Stimulated activated CD4-positive, alpha-beta T cell treated with anti-CD3 and anti-CD28 coated beads, Interleukin-15, amount 100 ng/mL, for 1 hour (primary cell): ENCODE measurements at regions not wholly inside any gene's neighbourhood (a gene's known extent, or its start where the extent isn't known, plus 50 kb on each side); places are given as distances from the start of the nearest gene placed in this dataset.
A peak's percentile ranks its signal among the peaks of the same experiment; 100 is the strongest.

Experiments
- DNase-seq, 2 donors: peaks; one replicate each; pipeline ENCODE4 v3.0.0-alpha.2; 2020; ENCODE audit warnings: low read depth in 1 of 2, low spot score in 1 of 2

- DNase-seq = peak in 1 of 2 donors; percentile 26
Measured at GRCh38 chr6:157755746-157756411, 67.2 kb upstream of the SNX9 start.

- peak; percentile 67 to 69 for DNase-seq
Measured at GRCh38 chr6:157756708-157757429, 66.2 kb upstream of the SNX9 start.

- no peak for DNase-seq
Measured at GRCh38 chr6:157757430-157758403, 65.3 kb upstream of the SNX9 start.

GRCh38 chr6:157758516-157759023, 64.5 kb upstream of the SNX9 start:
- no peak for DNase-seq

- DNase-seq = no peak
Measured at GRCh38 chr6:157759028-157759427, 64.0 kb upstream of the SNX9 start.

GRCh38 chr6:157760137-157760536, 62.9 kb upstream of the SNX9 start:
- DNase-seq = no peak

- DNase-seq = no peak
Measured at GRCh38 chr6:157760589-157761330, 62.3 kb upstream of the SNX9 start.

- DNase-seq = no peak
Measured at GRCh38 chr6:157761331-157761921, 61.6 kb upstream of the SNX9 start.

GRCh38 chr6:157761926-157762325, 61.1 kb upstream of the SNX9 start:
- DNase-seq = no peak

- no peak for DNase-seq
Measured at GRCh38 chr6:157762636-157763035, 60.4 kb upstream of the SNX9 start.

GRCh38 chr6:157763129-157763903, 59.7 kb upstream of the SNX9 start:
- no peak for DNase-seq

GRCh38 chr6:157763904-157764177, 59.2 kb upstream of the SNX9 start:
- no peak for DNase-seq

GRCh38 chr6:157764178-157765068, 58.6 kb upstream of the SNX9 start:
- peak; percentile 66 to 69 for DNase-seq

GRCh38 chr6:157766901-157767774, 55.9 kb upstream of the SNX9 start:
- DNase-seq = no peak

GRCh38 chr6:157767775-157768156, 55.3 kb upstream of the SNX9 start:
- DNase-seq = no peak

GRCh38 chr6:157768304-157768703, 54.7 kb upstream of the SNX9 start:
- DNase-seq = no peak

- no peak for DNase-seq
Measured at GRCh38 chr6:157768863-157769551, 54.0 kb upstream of the SNX9 start.
